Gastrocnemius medialis (tissue), 4 donors: ENCODE measurements at regions not wholly inside any gene's neighbourhood (a gene's known extent, or its start where the extent isn't known, plus 50 kb on each side); places are given as distances from the start of the nearest gene placed in this dataset.

Experiments
- POLR2A ChIP-seq, 2 donors: fragments of 450-650 bp; IDR thresholded peaks; one replicate each; pipeline ENCODE4 v1.6.1; 2017; ENCODE audit warnings: antibody characterized with exemption in 2 of 2, mild to moderate bottlenecking in 2 of 2, moderate library complexity in 2 of 2
- TF ChIP-seq, protein P1 (sequence below), 5 experiments: fragments of 450-650 bp in 3 of 5; fragments of 200-600 bp in 2 of 5; sonication (generic) in 2 of 5; IDR thresholded peaks in 4 of 5; conservative IDR thresholded peaks in 1 of 5; 1 replicate in 4 of 5; 2 replicates in 1 of 5; pipeline ENCODE4 v1.5.1; 2016 to 2019; ENCODE audit warnings: antibody characterized with exemption in 5 of 5, mild to moderate bottlenecking in 3 of 5, moderate library complexity in 3 of 5

DNA sequence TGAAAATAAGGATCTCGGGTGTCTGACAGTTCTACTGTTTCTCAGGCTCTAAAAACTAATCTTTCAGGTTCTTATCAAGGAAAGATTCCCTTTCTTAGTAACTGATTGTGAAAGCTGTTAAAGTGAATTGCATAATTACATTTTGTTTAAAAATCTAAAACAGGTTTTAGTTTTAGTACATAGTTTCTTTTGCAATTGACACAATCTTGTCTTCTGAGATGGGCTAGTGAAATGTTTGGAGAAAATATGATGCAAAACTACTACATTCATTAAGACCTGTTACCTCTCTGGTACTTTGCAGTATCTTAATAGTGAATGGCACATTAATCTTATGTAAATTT is 298.4 kb downstream of the UTRN start:
- no peak for TF ChIP-seq POLR2A (IDR thresholded peaks at IDR 0.05)
- TF ChIP-seq, protein P1, sequence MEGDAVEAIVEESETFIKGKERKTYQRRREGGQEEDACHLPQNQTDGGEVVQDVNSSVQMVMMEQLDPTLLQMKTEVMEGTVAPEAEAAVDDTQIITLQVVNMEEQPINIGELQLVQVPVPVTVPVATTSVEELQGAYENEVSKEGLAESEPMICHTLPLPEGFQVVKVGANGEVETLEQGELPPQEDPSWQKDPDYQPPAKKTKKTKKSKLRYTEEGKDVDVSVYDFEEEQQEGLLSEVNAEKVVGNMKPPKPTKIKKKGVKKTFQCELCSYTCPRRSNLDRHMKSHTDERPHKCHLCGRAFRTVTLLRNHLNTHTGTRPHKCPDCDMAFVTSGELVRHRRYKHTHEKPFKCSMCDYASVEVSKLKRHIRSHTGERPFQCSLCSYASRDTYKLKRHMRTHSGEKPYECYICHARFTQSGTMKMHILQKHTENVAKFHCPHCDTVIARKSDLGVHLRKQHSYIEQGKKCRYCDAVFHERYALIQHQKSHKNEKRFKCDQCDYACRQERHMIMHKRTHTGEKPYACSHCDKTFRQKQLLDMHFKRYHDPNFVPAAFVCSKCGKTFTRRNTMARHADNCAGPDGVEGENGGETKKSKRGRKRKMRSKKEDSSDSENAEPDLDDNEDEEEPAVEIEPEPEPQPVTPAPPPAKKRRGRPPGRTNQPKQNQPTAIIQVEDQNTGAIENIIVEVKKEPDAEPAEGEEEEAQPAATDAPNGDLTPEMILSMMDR (IDR thresholded peaks at IDR 0.05 in 4 of 5, conservative IDR thresholded peaks at IDR 0.05 in 1 of 5), result no peak
